HG02678 (cell line): ENCODE measurements at regions not wholly inside any gene's neighbourhood (a gene's known extent, or its start where the extent isn't known, plus 50 kb on each side); places are given as distances from the start of the nearest gene placed in this dataset.
"Not testable (repeated sequence)": the region's sequence is repeated elsewhere in the genome, so short reads cannot be mapped to it uniquely, and the experiment has no call there.

Source experiments
- ATAC-seq: cut with Tn5 transposase; IDR thresholded peaks from one replicate; pipeline ENCODE4 v1.9.1; 2021; ENCODE audit warnings: mild to moderate bottlenecking, moderate library complexity; ENCODE audit not compliant: unreplicated experiment

DNA sequence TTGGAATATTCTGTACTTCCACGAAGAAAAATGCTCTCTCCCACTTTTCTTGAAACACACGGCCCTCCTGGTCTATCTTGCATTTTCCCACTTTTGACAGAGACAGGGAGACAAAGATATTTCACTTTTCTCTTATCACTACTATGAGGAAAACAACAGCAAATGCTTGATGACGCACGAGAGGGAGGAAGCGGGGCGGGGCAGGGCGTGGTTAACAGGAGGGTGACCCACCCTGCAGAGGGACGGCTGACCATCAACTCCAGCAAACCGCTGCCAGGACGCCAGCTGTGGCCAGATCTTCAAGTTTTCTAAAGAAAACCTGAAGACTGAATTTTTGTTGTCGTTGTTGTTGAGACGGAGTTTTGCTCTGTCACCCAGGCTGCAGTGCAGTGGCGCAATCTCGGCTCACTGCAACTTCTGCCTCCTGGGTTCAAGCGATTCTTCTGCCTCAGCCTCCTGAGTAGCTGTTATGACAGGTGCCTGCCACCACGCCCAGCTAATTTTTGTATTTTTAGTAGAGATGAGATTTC lies 63.8 kb downstream of the NSUN5 start:
- not testable (repeated sequence) for ATAC-seq

DNA sequence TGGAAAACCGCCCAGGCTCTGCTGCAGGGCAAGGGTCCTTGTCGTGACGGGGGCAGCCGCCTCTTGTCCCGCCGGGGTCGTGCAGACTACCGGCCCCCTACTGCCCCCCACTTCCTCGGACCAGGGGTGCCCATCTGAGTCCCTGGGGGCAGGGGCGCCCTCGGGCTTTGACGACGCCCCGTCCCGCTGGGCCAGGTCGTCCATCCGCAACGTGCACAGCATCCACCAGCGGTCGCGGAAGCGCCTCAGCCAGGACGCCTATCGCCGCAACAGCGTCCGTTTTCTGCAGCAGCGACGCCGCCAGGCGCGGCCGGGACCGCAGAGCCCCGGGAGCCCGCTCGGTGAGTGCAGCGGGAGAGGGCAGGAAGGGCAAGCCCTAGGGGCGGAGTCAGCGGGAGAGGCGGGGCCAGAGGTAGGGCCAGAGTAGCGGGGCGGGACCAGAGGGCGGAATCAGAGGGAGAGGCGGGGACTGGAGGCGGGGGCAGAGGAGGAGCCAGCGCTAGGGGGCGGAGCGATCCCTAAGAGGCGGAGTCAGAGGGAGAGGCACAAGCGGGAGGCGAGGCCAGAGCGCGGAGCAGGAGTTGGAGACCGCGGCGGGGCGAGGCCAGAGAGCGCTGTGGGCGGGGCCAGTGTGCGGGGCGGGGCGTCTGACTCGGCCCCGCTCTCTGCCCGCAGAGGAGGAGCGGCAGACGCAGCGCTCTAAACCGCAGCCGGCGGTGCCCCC lies 73.5 kb downstream of the NSUN5 start:
- peak; percentile 89 for ATAC-seq

DNA sequence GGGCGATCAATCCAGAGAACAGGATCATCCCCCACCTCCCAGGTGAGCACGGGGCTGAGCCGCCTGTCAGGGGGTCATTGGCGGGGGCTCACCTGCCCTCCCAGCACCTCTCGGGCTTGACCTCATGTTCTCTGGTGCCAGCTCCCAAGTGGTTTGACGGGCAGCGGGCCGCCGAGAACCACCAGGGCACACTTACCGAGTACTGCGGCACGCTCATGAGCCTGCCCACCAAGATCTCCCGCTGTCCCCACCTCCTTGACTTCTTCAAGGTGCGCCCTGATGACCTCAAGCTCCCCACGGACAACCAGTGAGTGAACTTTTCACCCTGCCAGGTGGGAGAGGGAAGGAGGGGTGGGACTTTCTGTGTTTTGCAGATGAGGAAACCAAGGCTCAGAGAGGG lies 82.9 kb downstream of the NSUN5 start:
- ATAC-seq, result not testable (repeated sequence)

DNA sequence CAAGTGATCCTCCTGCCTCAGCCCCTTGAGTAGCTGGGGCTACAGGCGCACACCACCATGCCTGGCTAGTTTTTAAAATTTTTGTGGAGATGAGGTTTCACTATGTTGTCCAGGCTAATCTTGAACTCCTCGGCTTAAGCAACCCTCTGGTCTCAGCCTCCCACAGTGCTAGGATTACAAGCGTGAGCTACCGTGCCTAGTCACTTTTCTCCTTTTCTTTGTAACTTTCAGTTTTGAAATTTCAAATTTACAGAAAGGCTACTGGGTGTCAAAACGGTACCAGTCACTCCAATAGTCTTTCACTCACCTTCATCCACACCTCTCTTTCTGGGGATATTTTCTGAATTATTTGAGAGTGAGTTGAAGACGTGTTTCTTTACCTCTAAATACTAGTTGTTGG lies 86.9 kb downstream of the NSUN5 start:
- peak; percentile 40 for ATAC-seq

DNA sequence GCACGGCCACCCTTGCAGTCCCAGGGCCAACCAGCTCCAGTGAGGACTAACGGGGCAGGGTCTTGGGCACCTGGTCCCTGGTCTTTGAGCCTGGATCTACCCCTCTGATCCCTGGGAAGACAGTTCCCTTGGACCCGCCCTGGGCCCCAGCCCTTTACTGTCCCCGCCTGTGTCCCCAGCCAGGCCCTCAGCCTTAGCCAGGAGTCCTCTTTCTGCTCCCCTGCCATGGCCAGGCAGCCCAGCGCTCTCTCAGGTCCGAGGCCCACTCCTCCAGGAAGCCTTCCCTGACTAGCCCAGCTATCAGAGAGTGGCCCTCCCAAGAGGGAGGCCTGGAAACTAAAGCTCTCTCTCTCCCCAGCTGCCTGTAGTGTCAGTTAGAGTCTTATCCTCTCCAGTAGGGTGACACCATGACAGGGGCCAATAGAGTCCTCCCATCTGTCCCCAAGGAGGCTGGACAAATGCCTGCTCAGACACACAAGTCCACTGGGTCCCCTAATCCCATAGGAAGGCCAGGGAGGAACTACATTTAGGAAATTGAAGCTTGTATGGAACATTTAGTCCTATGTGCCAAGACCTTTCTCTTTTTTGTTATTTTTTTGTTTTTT lies 87.8 kb downstream of the NSUN5 start:
- ATAC-seq, result peak; percentile 41

DNA sequence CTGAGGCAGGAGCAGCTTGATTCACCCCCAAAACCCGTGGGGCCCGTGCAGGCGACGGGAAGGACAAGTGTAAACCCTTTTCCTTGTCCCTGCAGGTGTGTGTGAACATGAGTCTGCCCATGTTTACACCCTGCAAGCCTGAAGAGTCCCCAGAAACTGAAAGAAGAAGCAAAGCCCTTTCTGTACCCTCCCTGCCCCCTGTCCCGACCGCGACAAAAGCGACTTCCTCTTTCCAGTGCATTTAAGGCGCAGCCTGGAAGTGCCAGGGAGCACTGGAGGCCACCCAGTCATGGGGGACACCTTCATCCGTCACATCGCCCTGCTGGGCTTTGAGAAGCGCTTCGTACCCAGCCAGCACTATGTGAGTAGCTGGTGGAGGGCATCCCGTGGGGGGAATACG lies 88.3 kb downstream of the NSUN5 start:
- ATAC-seq, result peak; percentile 83

DNA sequence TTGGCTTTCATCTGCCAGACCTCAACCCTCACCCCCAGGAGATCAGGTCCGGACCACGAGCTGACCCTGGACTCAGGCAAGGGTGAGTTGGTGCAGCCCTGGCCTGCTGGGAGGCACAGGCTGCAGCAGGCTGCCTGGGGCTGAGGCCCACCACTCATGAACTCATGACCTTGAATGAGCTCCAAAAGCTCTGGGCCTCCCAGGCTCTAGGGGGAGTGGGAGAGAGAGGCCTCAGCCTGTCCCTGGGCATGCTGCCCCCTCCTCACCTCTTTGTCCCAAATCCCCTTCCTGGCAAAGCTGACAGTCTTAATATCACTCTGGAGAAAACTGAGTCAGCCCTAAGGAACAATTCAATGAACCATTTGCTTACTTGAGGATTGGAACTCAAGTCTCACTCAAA lies 89.8 kb downstream of the NSUN5 start:
- not testable (repeated sequence) for ATAC-seq

DNA sequence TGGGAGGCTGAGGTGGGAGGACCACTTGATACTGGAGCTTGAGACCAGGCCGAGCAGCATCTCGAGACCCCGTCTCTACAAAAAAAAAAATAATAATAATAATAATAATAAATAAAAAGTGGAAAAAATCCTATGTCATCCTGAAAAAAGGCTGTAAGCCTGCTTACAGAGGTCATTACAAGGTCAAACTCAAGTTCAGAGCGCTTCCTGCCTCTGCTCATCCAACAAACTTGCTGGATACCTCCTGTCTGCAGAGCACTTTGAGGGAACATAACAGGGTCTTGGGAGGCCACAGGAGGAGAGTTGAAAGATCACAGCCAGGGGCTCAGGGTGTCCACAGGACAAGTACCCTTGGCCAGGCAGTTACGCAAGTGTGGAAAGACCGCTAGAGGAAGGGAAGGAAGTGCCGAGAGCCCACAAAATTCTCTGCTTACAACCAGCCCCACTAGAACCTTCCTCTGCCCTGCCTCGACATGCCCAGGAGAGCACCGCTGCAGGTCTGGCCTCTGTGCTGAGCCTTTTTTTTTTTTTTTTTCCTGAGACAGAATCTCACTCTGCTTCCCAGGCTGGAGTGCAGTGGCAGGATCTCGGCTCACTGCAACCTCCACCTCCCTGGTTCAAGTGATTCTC lies 92.5 kb downstream of the NSUN5 start:
- not testable (repeated sequence) for ATAC-seq

DNA sequence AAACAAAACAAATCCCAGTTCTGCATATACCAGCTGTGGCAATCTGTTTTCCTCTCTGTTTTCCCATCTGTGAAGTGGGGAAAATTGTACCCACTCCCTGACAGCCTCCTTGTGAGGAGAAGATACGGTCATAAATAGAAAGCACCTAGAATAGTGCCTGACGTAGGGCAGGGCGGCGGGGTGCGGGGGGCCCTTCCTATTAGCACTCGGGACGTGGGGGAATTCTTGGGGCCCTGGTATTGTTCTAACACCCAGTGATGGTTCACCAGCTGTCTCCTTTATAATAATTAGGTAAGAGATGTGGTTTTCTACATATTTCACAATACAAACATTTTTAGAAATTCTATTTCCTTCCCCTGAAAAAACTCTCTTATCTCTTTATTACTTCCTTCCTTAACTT lies 93.4 kb downstream of the NSUN5 start:
- not testable (repeated sequence) for ATAC-seq

DNA sequence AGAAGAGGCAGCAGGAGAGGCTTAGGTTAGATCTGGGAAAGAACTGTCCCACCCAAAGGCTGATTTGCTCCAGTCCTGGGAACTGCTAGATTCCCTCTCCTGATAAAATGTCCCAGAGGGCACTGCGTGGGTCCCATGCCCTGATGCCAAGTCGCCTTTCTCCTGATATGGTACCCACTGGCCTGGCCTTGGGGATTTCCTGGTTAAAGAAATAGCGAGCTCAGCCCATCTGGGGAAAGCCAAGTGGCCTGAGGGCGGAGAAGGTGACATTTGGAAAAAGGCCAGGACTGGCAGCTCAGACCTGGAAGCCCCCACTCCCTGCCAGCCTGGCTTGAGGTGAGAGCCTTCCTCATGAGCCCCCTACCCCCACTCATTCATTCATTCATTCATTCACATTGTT lies 94.2 kb downstream of the NSUN5 start:
- not testable (repeated sequence) for ATAC-seq

DNA sequence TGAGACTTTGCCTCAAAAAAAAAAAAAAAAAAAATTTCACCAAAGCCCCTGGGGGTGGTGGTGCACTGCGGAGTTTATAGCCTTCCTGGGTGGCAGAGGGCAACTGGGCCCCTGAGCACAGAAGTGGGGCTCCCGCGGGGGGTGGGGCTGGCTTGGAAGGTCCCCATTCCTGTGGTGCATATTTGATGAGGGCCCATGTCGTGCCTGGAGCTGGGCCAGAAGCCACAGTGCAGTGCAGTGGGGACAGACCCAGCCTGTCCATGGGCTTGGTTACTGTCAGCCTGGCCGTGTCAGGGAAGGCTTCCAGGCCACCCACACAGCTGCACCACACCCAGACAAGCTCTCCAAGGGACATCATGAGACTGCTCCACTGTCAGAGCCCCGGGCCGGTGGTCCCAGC lies 95.5 kb downstream of the NSUN5 start:
- peak; percentile 42 for ATAC-seq

DNA sequence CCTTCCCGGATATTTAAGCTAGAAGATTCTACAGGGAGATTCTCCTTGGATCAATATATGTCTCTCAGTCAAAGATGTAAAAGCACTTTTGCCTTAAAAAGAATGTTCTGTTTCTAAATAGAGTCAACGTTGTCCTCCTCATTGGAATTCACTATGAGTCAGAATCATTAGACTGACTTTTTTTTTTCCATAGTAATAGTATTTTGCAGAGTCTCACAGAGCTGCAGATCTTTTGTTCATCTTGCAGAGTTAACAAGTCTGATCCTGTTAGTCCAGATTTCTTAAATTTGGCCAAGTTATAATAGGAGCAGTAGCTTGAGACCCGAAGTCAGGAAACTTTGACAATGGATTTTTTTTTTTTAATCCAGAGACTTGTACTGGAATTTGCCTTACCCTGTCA lies 103.0 kb downstream of the NSUN5 start:
- ATAC-seq, result not testable (repeated sequence)

DNA sequence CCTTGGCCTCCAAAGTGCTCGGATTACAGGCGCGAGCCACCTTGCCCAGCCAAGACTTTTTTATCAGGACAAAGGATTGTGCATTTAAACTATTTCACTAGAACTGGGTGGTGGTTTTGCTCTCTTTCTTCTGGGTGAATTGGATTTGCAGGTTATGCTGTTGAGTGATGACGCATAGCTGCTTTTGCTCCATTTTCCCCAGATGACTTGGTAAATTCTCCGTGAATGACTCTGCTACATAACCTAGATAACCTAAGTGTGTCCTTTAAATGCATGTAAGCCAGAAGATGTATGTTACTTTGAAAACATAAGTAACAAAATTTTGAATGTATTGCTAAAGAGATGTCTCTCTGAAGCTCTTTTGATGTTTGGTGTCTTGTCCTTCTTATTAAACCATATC lies 103.7 kb downstream of the NSUN5 start:
- ATAC-seq, result not testable (repeated sequence)

DNA sequence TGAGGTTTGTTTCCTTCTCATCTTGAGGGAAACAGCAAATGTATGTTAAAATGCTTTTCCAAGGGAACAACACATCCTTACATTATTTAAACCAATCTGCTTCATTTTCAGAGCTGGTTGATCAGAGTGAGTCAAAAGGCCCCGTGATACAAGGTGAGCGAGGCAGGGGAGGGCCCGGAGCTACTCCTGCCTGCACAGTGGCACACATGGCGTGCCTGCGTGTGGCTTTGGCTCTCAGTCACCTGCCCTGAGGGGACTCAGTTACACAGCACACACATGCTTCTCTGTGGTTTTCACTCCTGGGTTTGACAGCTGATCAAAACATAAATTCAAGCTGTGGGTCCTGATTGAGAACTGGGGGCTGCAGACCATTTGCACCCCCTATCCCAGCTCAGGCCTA lies 105.3 kb downstream of the NSUN5 start:
- not testable (repeated sequence) for ATAC-seq

DNA sequence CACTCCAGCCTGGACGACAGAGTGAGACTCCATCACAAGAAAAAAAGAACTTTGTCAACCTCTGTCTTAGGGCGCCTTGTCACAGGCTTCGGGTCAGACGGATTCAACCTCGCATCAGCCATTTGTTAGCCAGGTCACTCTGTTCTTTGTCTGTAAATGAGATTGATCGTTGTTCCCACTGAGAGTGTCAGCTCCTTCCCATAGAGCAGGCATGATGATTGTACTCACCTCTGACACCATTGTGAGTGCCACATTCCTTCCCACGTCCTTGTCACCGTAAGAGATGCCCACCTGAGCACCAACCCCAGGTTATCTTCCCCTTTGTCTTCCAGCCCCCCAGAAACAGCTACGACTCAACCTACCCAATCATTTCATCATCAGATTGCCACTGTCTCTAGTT lies 107.4 kb downstream of the NSUN5 start:
- not testable (repeated sequence) for ATAC-seq

DNA sequence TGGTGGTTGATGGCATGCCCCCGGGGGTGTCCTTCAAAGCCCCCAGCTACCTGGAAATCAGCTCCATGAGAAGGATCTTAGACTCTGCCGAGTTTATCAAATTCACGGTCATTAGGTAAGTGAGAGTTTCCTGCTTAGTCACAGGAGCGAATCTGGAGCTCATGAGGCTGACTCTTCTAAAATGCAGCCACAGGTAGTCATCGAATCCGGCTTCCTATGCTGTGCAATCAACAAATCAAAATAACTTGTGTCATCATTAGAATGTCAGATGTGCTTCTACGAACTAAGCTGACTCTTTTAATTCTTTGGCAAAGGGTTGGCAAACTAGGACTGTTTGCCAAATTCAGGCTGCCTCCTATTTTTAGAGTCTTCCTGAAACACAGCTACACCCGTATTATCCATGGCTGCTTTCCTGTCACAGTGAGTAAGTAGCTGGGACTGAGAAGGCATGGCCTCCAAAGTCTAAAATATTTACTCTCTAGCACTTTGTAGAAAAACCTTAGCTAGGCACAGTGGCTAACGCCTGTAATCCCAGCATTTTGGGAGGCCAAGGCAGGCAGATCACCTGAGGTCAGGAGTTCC lies 108.0 kb downstream of the NSUN5 start:
- ATAC-seq, result not testable (repeated sequence)

DNA sequence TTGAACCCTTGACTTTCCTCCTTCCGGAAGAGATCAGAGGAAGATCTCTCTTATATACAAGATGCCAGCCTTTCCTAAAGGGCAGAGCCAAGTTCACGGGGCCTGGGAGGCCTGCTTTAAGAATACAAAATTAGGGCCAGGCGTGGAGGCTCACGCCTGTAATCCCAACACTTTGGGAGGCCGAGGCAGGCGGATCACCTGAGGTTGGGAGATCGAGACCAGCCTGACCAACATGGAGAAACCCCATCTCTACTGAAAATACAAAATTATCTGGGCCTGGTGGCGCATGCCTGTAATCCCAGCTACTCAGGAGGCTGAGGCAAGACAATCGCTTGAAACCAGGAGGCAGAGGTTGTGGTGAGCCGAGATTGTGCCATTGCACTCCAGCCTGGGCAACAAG lies 108.2 kb upstream of the SPDYE9 start:
- ATAC-seq, result not testable (repeated sequence)

DNA sequence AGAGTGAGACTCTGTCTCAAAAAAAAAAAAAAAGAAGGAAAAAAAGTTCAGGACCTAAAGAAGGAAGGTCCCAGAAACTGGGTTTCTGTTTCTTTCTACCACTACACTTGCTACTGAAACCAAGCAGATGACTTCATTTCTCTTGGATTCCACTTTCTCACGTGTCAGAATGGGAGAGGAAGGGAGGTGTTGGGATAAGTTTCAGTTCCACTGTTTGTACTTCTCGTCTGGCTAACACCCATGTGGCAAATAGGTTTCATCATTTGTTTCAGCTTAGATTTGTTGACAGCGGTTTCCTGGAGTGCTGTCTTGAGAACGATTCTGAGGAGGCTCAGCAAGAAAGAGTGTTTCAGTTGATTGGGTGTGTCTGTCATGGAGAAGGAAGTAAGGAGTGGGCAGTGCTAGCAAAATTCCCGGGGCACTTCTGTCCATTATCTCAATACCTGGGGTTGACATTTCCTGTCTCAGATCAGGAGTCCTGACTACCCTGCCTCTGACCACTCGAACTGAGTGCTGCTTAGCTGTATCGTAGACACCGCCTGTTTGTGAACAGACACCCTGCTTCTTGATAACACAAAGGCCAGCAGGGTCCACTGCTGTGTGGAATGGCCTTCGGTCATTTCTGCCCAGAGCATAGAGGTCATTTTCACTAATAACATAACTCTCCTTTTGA lies 104.8 kb upstream of the SPDYE9 start:
- ATAC-seq, result not testable (repeated sequence)

DNA sequence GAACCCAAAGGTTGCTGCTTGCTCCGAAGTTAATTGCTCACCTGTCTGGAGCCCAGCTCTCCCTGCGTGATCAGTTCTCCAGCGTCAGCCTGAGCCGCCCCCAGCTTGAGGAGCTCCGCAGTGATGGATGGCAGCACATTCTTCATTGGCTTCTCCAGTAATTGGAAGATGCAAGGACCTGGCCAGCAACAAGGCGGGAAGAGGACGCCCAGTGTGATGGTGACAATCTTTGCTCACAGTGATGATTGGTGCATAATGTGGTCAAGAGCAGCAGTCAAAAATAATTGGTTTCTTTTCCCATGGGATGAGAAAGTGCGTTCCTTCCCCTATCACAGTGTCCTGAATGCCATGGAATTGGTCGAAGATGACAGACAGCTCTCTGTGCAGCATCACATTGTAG lies 102.4 kb upstream of the SPDYE9 start:
- ATAC-seq, result not testable (repeated sequence)

DNA sequence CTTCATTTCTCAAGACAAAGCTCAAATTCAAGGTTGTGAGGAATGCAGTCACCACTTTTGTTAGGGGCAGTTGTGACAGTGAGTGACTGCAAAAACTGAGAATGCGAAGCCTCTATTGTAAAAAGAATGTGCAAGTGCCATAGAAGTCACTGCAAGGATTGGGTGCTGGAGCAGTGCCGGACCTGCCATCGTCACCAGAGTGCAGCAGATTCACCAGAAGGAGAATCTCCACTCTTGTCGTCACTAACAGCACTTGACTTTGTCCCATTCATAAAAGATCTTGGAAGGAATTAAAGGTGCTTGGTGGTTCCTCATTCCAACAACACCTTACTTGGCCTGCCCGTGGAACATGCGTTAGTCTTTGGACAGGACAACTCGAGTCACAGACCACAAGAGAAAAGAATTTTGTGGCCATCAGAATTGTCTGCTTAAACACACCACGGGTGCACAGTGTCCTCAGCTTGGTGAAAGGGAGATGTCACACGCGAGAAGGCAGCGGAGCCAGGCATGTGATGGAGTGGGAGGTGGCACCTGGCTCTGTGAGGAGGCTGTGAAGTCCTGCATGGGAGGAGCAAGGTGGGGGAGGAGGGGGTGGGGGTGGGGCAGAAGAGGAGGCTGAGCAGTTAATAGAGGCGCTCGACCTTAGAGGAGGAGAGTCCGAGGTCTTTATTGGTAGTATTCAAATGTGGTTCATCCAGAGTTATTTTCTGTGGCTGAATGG lies 100.9 kb upstream of the SPDYE9 start:
- ATAC-seq, result not testable (repeated sequence)
